ENCODE measurements at regions not wholly inside any gene's neighbourhood (a gene's known extent, or its start where the extent isn't known, plus 50 kb on each side); places are given as distances from the start of the nearest gene placed in this dataset.

- no peak for TF ChIP-seq ZNF274 (IDR thresholded peaks at IDR 0.05; ENCODE audit: low read depth, low read length)
- H3K4me3 ChIP-seq (ENCODE audit: low read length) = no peak overlapping the region
Measured at GRCh38 chr4:38189445-38189844, 229.2 kb downstream of the PTTG2 start.

- no peak for TF ChIP-seq ZNF274 (IDR thresholded peaks at IDR 0.05; ENCODE audit: low read depth, low read length)
- H3K4me3 ChIP-seq (ENCODE audit: low read length) = no peak overlapping the region
Measured at GRCh38 chr4:38190717-38191178, 230.6 kb downstream of the PTTG2 start.

- no peak overlapping the region for H3K4me3 ChIP-seq (ENCODE audit: low read length)
- no peak for TF ChIP-seq ZNF274 (IDR thresholded peaks at IDR 0.05; ENCODE audit: low read depth, low read length)
Measured at GRCh38 chr4:38192516-38192915, 232.3 kb downstream of the PTTG2 start.

- TF ChIP-seq ZNF274 (IDR thresholded peaks at IDR 0.05; ENCODE audit: low read depth, low read length) = no peak
- no peak overlapping the region for H3K4me3 ChIP-seq (ENCODE audit: low read length)
Measured at GRCh38 chr4:38193236-38193863, 233.2 kb downstream of the PTTG2 start.

GRCh38 chr4:38194047-38194602, 233.9 kb downstream of the PTTG2 start:
- no peak for TF ChIP-seq ZNF274 (IDR thresholded peaks at IDR 0.05; ENCODE audit: low read depth, low read length)
- H3K4me3 ChIP-seq (ENCODE audit: low read length) = no peak overlapping the region

GRCh38 chr4:38195486-38195885, 235.3 kb downstream of the PTTG2 start:
- TF ChIP-seq ZNF274 (IDR thresholded peaks at IDR 0.05; ENCODE audit: low read depth, low read length) = no peak
- H3K4me3 ChIP-seq (ENCODE audit: low read length) = no peak overlapping the region

GRCh38 chr4:38195911-38196310, 235.7 kb downstream of the PTTG2 start:
- H3K4me3 ChIP-seq (ENCODE audit: low read length) = no peak overlapping the region
- no peak for TF ChIP-seq ZNF274 (IDR thresholded peaks at IDR 0.05; ENCODE audit: low read depth, low read length)

GRCh38 chr4:38202242-38202641, 242.0 kb downstream of the PTTG2 start:
- H3K4me3 ChIP-seq (ENCODE audit: low read length) = no peak overlapping the region
- TF ChIP-seq ZNF274 (IDR thresholded peaks at IDR 0.05; ENCODE audit: low read depth, low read length) = no peak

GRCh38 chr4:38203609-38204008, 243.4 kb downstream of the PTTG2 start:
- no peak for TF ChIP-seq ZNF274 (IDR thresholded peaks at IDR 0.05; ENCODE audit: low read depth, low read length)
- H3K4me3 ChIP-seq (ENCODE audit: low read length) = no peak overlapping the region

GRCh38 chr4:38204339-38205035, 244.3 kb downstream of the PTTG2 start:
- no peak overlapping the region for H3K4me3 ChIP-seq (ENCODE audit: low read length)
- TF ChIP-seq ZNF274 (IDR thresholded peaks at IDR 0.05; ENCODE audit: low read depth, low read length) = no peak

- no peak for TF ChIP-seq ZNF274 (IDR thresholded peaks at IDR 0.05; ENCODE audit: low read depth, low read length)
Measured at GRCh38 chr4:38205261-38205660, 245.1 kb downstream of the PTTG2 start.

GRCh38 chr4:38207110-38207457, 246.9 kb downstream of the PTTG2 start:
- no peak overlapping the region for H3K4me3 ChIP-seq (ENCODE audit: low read length)
- TF ChIP-seq ZNF274 (IDR thresholded peaks at IDR 0.05; ENCODE audit: low read depth, low read length) = no peak

More at GRCh38 chr4:38205261-38205660, 245.1 kb downstream of the PTTG2 start:
- H3K4me3 ChIP-seq (ENCODE audit: low read length) = no peak overlapping the region

- TF ChIP-seq ZNF274 (IDR thresholded peaks at IDR 0.05; ENCODE audit: low read depth, low read length) = no peak
- no peak overlapping the region for H3K4me3 ChIP-seq (ENCODE audit: low read length)
Measured at GRCh38 chr4:38209654-38210053, 249.5 kb downstream of the PTTG2 start.

GRCh38 chr4:38210396-38211114, 250.4 kb downstream of the PTTG2 start:
- no peak overlapping the region for H3K4me3 ChIP-seq (ENCODE audit: low read length)

GRCh38 chr4:38211885-38212284, 251.7 kb downstream of the PTTG2 start:
- H3K4me3 ChIP-seq (ENCODE audit: low read length) = no peak overlapping the region
- TF ChIP-seq ZNF274 (IDR thresholded peaks at IDR 0.05; ENCODE audit: low read depth, low read length) = no peak

More at GRCh38 chr4:38210396-38211114, 250.4 kb downstream of the PTTG2 start:
- no peak for TF ChIP-seq ZNF274 (IDR thresholded peaks at IDR 0.05; ENCODE audit: low read depth, low read length)

All from GM08714 (cell line).